ENCODE measurements at regions not wholly inside any gene's neighbourhood (a gene's known extent, or its start where the extent isn't known, plus 50 kb on each side); places are given as distances from the start of the nearest gene placed in this dataset.

- H3K4me3 ChIP-seq (replicated peaks; ENCODE audit: insufficient read depth, low read length) = no peak overlapping the region
- TF ChIP-seq CTCF (IDR thresholded peaks at IDR 0.05; ENCODE audit: insufficient read depth, low read length) (no peak), POLR2AphosphoS5 (IDR thresholded peaks at IDR 0.05; ENCODE audit: low read depth) (no peak), SPI1 (IDR thresholded peaks at IDR 0.05; ENCODE audit: borderline replicate concordance, low read depth) (no peak), REST (IDR thresholded peaks at IDR 0.05; ENCODE audit: insufficient replicate concordance, low read depth) (no peak), GABPA (IDR thresholded peaks at IDR 0.05; ENCODE audit: low read depth) (no peak)
- DNase-seq (ENCODE audit: low read depth in 1 of 2, low spot score in 1 of 2) = no peak
- no peaks in the 10 kb centered on the region for H3K27me3 ChIP-seq (ENCODE audit: insufficient read depth, poor library complexity, severe bottlenecking)
- H3K27ac ChIP-seq (replicated peaks) = no peak overlapping the region
Measured at GRCh38 chr6:109227646-109228045, 132.3 kb downstream of the CEP57L1 start.

GRCh38 chr6:109226353-109226752, 131.0 kb downstream of the CEP57L1 start:
- DNase-seq (ENCODE audit: low read depth in 1 of 2, low spot score in 1 of 2) = no peak
- TF ChIP-seq SPI1 (IDR thresholded peaks at IDR 0.05; ENCODE audit: borderline replicate concordance, low read depth) (no peak), CTCF (IDR thresholded peaks at IDR 0.05; ENCODE audit: insufficient read depth, low read length) (no peak), REST (IDR thresholded peaks at IDR 0.05; ENCODE audit: insufficient replicate concordance, low read depth) (no peak), POLR2AphosphoS5 (IDR thresholded peaks at IDR 0.05; ENCODE audit: low read depth) (no peak), GABPA (IDR thresholded peaks at IDR 0.05; ENCODE audit: low read depth) (no peak)
- Histone ChIP-seq H3K27me3 (ENCODE audit: insufficient read depth, poor library complexity, severe bottlenecking) (no peaks in the 10 kb centered on the region), H3K27ac (replicated peaks) (no peak overlapping the region), H3K4me3 (replicated peaks; ENCODE audit: insufficient read depth, low read length) (no peak overlapping the region)

- Histone ChIP-seq H3K27ac (replicated peaks) (no peak overlapping the region), H3K4me3 (replicated peaks; ENCODE audit: insufficient read depth, low read length) (no peak overlapping the region), H3K27me3 (ENCODE audit: insufficient read depth, poor library complexity, severe bottlenecking) (no peaks in the 10 kb centered on the region)
- TF ChIP-seq POLR2AphosphoS5 (IDR thresholded peaks at IDR 0.05; ENCODE audit: low read depth) (no peak), SPI1 (IDR thresholded peaks at IDR 0.05; ENCODE audit: borderline replicate concordance, low read depth) (no peak), GABPA (IDR thresholded peaks at IDR 0.05; ENCODE audit: low read depth) (no peak), CTCF (IDR thresholded peaks at IDR 0.05; ENCODE audit: insufficient read depth, low read length) (no peak), REST (IDR thresholded peaks at IDR 0.05; ENCODE audit: insufficient replicate concordance, low read depth) (no peak)
- no peak for DNase-seq (ENCODE audit: low read depth in 1 of 2, low spot score in 1 of 2)
Measured at GRCh38 chr6:109225946-109226345, 130.6 kb downstream of the CEP57L1 start.

Measured in HL-60 (cell line).